ENCODE measurements at regions not wholly inside any gene's neighbourhood (a gene's known extent, or its start where the extent isn't known, plus 50 kb on each side); places are given as distances from the start of the nearest gene placed in this dataset.

DNA sequence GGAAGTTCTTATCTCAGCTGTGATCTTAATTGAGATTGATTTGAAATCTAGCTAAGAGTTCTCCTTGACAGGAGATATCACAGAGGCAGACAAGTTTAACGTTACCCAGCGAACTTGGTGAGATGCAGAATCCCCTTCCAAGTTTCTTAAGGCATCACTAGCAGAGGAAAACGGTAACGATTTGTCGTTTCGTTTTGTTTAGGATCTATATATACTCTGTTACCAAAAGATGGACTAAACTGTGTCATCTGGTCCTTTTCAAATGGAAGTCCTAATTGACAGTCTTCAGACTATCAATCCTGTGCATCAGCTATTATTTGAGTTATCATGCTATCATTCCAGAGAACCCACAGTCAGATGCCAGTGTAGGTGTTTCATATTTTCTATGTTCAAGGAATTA is 316.7 kb upstream of the SORCS1 start:
- Histone ChIP-seq H3K36me3 (no peaks in the 10 kb centered on the region), H3K4me1 (replicated peaks) (no peaks in the 10 kb centered on the region), H3K4me3 (no peak overlapping the region), H3K27me3 (replicated peaks) (no peaks in the 10 kb centered on the region), H3K9me3 (replicated peaks) (no peaks in the 10 kb centered on the region), H3K27ac (no peak overlapping the region)
- no peak for DNase-seq (ENCODE audit: low read depth in 1 of 2, low spot score in 2 of 2)

- DNase-seq (ENCODE audit: low read depth in 1 of 2, low spot score in 2 of 2), result no peak
- Histone ChIP-seq H3K9me3 (replicated peaks) (no peaks in the 10 kb centered on the region), H3K4me3 (no peak overlapping the region), H3K4me1 (replicated peaks) (no peaks in the 10 kb centered on the region), H3K27me3 (replicated peaks) (no peaks in the 10 kb centered on the region), H3K27ac (no peak overlapping the region), H3K36me3 (no peaks in the 10 kb centered on the region)
Measured at GRCh38 chr10:107480781-107481180, 316.3 kb upstream of the SORCS1 start.

- Histone ChIP-seq H3K27ac (no peak overlapping the region), H3K9me3 (replicated peaks) (no peaks in the 10 kb centered on the region), H3K27me3 (replicated peaks) (no peaks in the 10 kb centered on the region), H3K4me3 (no peak overlapping the region), H3K36me3 (no peaks in the 10 kb centered on the region), H3K4me1 (replicated peaks) (no peaks in the 10 kb centered on the region)
- no peak for DNase-seq (ENCODE audit: low read depth in 1 of 2, low spot score in 2 of 2)
Measured at GRCh38 chr10:107477266-107477665, 312.8 kb upstream of the SORCS1 start.

GRCh38 chr10:107476408-107476807 is 311.9 kb upstream of the SORCS1 start:
- Histone ChIP-seq H3K4me1 (replicated peaks) (no peaks in the 10 kb centered on the region), H3K4me3 (no peak overlapping the region), H3K27ac (no peak overlapping the region), H3K9me3 (replicated peaks) (no peaks in the 10 kb centered on the region), H3K27me3 (replicated peaks) (no peaks in the 10 kb centered on the region), H3K36me3 (no peaks in the 10 kb centered on the region)
- DNase-seq (ENCODE audit: low read depth in 1 of 2, low spot score in 2 of 2), result no peak

DNA sequence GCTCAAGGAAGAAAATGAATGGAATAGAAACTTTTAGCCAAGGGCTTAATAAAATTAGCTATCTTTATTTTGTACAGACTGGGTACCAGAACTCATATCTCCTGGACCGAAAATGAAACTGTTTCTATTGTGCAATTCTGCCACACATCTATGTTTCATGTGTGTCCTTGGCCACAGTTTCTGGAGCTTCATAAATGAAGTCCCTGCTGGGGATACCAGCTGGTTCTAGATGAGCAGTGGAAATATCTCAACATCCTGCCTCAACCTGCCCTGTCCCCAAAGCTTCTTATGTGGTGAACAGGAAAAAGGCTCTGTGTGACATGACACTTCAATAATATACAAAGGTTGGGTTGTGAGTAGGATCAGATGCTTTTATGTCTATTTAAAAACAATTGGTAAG is 310.1 kb upstream of the SORCS1 start:
- H3K4me1 ChIP-seq (replicated peaks), result no peaks in the 10 kb centered on the region
- no peaks in the 10 kb centered on the region for H3K36me3 ChIP-seq
- H3K9me3 ChIP-seq (replicated peaks), result no peaks in the 10 kb centered on the region
- DNase-seq (ENCODE audit: low read depth in 1 of 2, low spot score in 2 of 2), result no peak
- H3K27me3 ChIP-seq (replicated peaks), result no peaks in the 10 kb centered on the region
- H3K4me3 ChIP-seq, result no peak overlapping the region
- H3K27ac ChIP-seq, result no peak overlapping the region

DNA sequence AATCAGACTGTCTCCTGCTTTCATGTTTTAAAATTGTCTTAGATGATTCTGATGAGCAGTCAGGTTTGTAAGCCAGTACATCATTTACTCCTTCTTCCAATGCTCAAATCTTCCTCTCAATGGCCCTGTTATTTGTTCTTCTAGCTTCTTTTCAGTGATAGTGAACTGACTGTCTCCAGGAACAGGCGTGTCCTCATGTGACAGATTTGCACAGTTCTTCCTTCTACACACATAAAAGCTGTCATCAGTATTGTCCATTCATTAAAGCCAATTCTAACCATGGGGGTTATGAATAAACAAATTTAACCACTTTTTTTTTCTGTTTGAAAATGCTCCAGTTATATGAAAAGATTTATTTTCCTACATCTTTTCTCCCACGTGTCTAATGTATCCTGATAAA is 308.7 kb upstream of the SORCS1 start:
- no peaks in the 10 kb centered on the region for H3K27me3 ChIP-seq (replicated peaks)
- H3K4me1 ChIP-seq (replicated peaks), result no peaks in the 10 kb centered on the region
- no peak for DNase-seq (ENCODE audit: low read depth in 1 of 2, low spot score in 2 of 2)
- H3K9me3 ChIP-seq (replicated peaks), result no peaks in the 10 kb centered on the region
- H3K27ac ChIP-seq, result no peak overlapping the region
- H3K4me3 ChIP-seq, result no peak overlapping the region
- H3K36me3 ChIP-seq, result no peaks in the 10 kb centered on the region

DNA sequence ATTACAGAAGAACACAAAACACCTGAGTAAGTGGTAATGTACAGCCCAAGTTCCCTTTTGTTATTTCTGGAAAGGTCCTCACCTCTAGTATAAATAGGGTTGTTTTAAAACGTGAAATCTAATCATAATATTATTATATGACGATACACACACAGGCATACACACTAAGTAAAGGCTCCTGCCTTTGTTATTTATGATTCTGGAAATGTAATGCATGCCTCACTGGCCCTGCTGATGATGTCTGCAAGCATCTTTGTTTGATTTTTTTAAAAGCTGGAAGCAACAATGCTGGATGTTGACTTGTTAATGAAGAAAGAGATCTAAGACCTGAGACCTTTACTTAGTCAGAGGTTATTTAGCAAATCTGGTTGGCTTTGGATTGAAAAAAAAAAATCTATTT is 307.4 kb upstream of the SORCS1 start:
- no peak for DNase-seq (ENCODE audit: low read depth in 1 of 2, low spot score in 2 of 2)
- Histone ChIP-seq H3K4me1 (replicated peaks) (no peaks in the 10 kb centered on the region), H3K9me3 (replicated peaks) (no peaks in the 10 kb centered on the region), H3K27ac (no peak overlapping the region), H3K27me3 (replicated peaks) (no peaks in the 10 kb centered on the region), H3K36me3 (no peaks in the 10 kb centered on the region), H3K4me3 (no peak overlapping the region)

- no peak for DNase-seq (ENCODE audit: low read depth in 1 of 2, low spot score in 2 of 2)
- Histone ChIP-seq H3K9me3 (replicated peaks) (no peaks in the 10 kb centered on the region), H3K4me1 (replicated peaks) (no peaks in the 10 kb centered on the region), H3K36me3 (no peaks in the 10 kb centered on the region), H3K27me3 (replicated peaks) (no peaks in the 10 kb centered on the region), H3K27ac (no peak overlapping the region), H3K4me3 (no peak overlapping the region)
Measured at GRCh38 chr10:107453561-107453960, 289.1 kb upstream of the SORCS1 start.

DNA sequence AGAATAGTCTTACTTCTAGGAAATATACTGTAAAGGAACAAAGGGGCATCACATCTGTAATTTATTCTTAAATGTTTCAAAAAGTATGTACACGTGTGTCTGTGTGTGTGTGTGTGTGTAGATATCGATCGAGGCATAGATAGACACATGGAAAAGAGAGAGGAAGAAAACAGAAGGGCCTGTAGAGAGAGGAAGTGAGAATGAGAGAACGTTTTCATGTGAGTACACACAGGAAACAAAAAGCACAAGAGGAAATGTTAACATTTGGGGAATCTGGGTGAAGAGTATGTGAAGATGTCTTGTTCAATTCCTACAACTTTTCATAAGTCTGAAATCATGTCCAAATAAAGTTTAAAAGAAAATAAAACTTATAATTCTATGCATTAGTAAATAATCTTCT is 286.5 kb upstream of the SORCS1 start:
- Histone ChIP-seq H3K4me3 (no peak overlapping the region), H3K27me3 (replicated peaks) (no peaks in the 10 kb centered on the region), H3K36me3 (no peaks in the 10 kb centered on the region), H3K4me1 (replicated peaks) (no peaks in the 10 kb centered on the region), H3K9me3 (replicated peaks) (no peaks in the 10 kb centered on the region), H3K27ac (no peak overlapping the region)
- DNase-seq (ENCODE audit: low read depth in 1 of 2, low spot score in 2 of 2), result no peak

- Histone ChIP-seq H3K4me3 (no peak overlapping the region), H3K4me1 (replicated peaks) (no peaks in the 10 kb centered on the region), H3K36me3 (no peaks in the 10 kb centered on the region), H3K27ac (no peak overlapping the region), H3K27me3 (replicated peaks) (no peaks in the 10 kb centered on the region), H3K9me3 (replicated peaks) (no peaks in the 10 kb centered on the region)
- DNase-seq (ENCODE audit: low read depth in 1 of 2, low spot score in 2 of 2), result no peak
Measured at GRCh38 chr10:107450056-107450455, 285.6 kb upstream of the SORCS1 start.

DNA sequence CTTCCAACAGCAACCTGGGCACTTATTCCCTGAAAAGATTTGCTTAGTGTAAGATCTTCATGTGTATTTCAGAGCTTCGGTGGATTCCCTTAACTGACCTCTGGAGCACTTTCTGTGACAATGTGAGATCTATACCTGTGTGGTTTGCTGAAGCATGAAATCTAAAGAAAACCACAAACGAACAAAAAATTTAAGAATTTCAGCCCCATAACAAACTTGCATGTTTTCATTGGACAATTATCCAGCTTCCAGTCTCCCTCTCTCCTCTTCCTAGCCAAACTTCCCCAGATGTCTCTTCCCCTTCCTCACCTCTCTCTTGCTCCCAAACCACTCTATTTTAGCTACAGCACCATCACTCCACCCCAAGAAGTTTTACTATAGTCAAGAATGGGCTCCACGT is 279.9 kb upstream of the SORCS1 start:
- no peak overlapping the region for H3K4me3 ChIP-seq
- H3K27me3 ChIP-seq (replicated peaks), result no peaks in the 10 kb centered on the region

GRCh38 chr10:107443813-107444212 is 279.3 kb upstream of the SORCS1 start:
- DNase-seq (ENCODE audit: low read depth in 1 of 2, low spot score in 2 of 2), result no peak
- Histone ChIP-seq H3K4me1 (replicated peaks) (peaks cover 9% of the 10 kb centered on the region), H3K4me3 (no peak overlapping the region), H3K36me3 (no peaks in the 10 kb centered on the region), H3K9me3 (replicated peaks) (no peaks in the 10 kb centered on the region), H3K27me3 (replicated peaks) (no peaks in the 10 kb centered on the region), H3K27ac (no peak overlapping the region)

More for the DNA sequence above, 279.9 kb upstream of the SORCS1 start:
- no peak for DNase-seq (ENCODE audit: low read depth in 1 of 2, low spot score in 2 of 2)
- Histone ChIP-seq H3K36me3 (no peaks in the 10 kb centered on the region), H3K9me3 (replicated peaks) (no peaks in the 10 kb centered on the region), H3K4me1 (replicated peaks) (peaks cover 9% of the 10 kb centered on the region), H3K27ac (no peak overlapping the region)

GRCh38 chr10:107443326-107443725 is 278.8 kb upstream of the SORCS1 start:
- no peak for DNase-seq (ENCODE audit: low read depth in 1 of 2, low spot score in 2 of 2)
- Histone ChIP-seq H3K36me3 (no peaks in the 10 kb centered on the region), H3K4me3 (no peak overlapping the region), H3K27me3 (replicated peaks) (no peaks in the 10 kb centered on the region), H3K4me1 (replicated peaks) (peaks cover 9% of the 10 kb centered on the region), H3K9me3 (replicated peaks) (no peaks in the 10 kb centered on the region), H3K27ac (no peak overlapping the region)

DNA sequence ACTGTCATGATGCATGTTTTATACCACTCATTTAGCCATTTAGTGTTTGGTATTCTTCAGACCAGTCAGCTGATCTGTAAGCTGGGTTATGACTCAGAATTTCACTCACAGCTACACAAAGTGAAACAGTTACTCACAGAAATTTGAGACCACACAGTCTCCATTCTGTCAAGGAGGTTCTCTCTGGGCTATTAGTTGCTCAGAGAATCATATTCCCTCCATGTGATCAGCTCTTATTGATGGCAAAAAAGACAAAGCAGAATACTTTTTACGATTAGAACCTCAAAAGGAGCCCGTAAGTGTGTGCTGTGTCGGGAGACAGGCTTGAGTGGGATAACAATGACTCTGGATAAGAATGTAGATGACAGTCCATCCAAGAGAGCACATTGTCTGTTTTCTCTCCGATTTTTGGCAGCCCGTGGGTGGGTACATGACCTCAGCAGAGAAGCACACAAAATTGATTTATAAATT is 277.6 kb upstream of the SORCS1 start:
- H3K36me3 ChIP-seq, result no peaks in the 10 kb centered on the region
- DNase-seq (ENCODE audit: low read depth in 1 of 2, low spot score in 2 of 2), result peak in 1 of 2 experiments; percentile 68
- peak overlapping the region; percentile 75 for H3K27ac ChIP-seq
- H3K4me1 ChIP-seq (replicated peaks), result peaks cover 9% of the 10 kb centered on the region
- peak overlapping the region; percentile 22 for H3K4me3 ChIP-seq
- H3K27me3 ChIP-seq (replicated peaks), result no peaks in the 10 kb centered on the region
- no peaks in the 10 kb centered on the region for H3K9me3 ChIP-seq (replicated peaks)

DNA sequence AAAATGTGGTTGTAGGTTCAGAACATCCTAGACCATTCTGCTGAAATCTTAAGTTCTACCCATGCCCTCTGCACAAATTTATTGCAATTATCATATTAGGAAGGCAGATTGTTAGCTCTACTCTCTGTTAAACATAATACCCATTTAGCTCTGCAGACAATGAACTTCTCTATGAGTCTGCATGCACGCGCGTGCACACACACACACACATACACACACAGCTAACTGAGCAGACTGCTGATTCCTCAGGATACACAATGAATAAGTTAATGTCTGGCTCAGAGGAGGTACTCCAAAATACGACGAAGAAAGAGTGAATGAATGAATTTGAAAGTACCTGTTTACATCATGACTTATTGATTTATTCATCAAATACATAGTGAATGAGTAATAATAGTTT is 276.2 kb upstream of the SORCS1 start:
- H3K27ac ChIP-seq, result no peak overlapping the region
- H3K4me1 ChIP-seq (replicated peaks), result peaks cover 9% of the 10 kb centered on the region
- no peaks in the 10 kb centered on the region for H3K36me3 ChIP-seq
- H3K9me3 ChIP-seq (replicated peaks), result no peaks in the 10 kb centered on the region
- no peaks in the 10 kb centered on the region for H3K27me3 ChIP-seq (replicated peaks)
- no peak for DNase-seq (ENCODE audit: low read depth in 1 of 2, low spot score in 2 of 2)
- H3K4me3 ChIP-seq, result no peak overlapping the region

Data from SJSA1 (cell line).